GM12878 (cell line): ENCODE measurements at regions not wholly inside any gene's neighbourhood (a gene's known extent, or its start where the extent isn't known, plus 50 kb on each side); places are given as distances from the start of the nearest gene placed in this dataset.

Source experiments
- BRCA1 ChIP-seq: IDR thresholded peaks from 2 replicates; pipeline ENCODE4 v1.6.1; 2011; ENCODE audit warnings: low read depth, low read length, improper control_type of control experiment
- GABPA ChIP-seq: IDR thresholded peaks from 2 replicates; pipeline ENCODE4 v1.6.1; 2014; ENCODE audit warnings: antibody characterized with exemption, low read depth, mild to moderate bottlenecking, inconsistent platforms
- MYC ChIP-seq: IDR thresholded peaks from 2 replicates; pipeline ENCODE4 v1.6.1; 2011; ENCODE audit warnings: mild to moderate bottlenecking, low read length, moderate library complexity, inconsistent platforms; ENCODE audit not compliant: insufficient read depth, insufficient replicate concordance, insufficient read length, severe bottlenecking
- NR2C2 ChIP-seq: IDR thresholded peaks from 2 replicates; pipeline ENCODE4 v1.6.1; 2011; ENCODE audit warnings: borderline replicate concordance, low read depth; ENCODE audit not compliant: control insufficient read depth, insufficient read length
- POLR2A ChIP-seq: IDR thresholded peaks from 2 replicates; pipeline ENCODE4 v1.6.1; 2011; ENCODE audit warnings: low read depth, mild to moderate bottlenecking, low read length
- POLR2AphosphoS5 ChIP-seq: IDR thresholded peaks from 2 replicates; pipeline ENCODE4 v1.6.1; 2011; ENCODE audit warnings: mild to moderate bottlenecking, low read length, inconsistent platforms
- SREBF1 ChIP-seq: IDR thresholded peaks from 2 replicates; pipeline ENCODE4 v1.6.1; 2012; ENCODE audit warnings: mild to moderate bottlenecking, low read length
- SUZ12 ChIP-seq: fragments of 200-600 bp; sonication (generic); IDR thresholded peaks from one replicate; pipeline ENCODE4 v1.6.1; 2018; ENCODE audit warnings: antibody characterized with exemption, mild to moderate bottlenecking; ENCODE audit not compliant: unreplicated experiment
- ZSCAN29 ChIP-seq: fragments of 450-650 bp; IDR thresholded peaks from 2 replicates; pipeline ENCODE4 v1.6.1; 2017; ENCODE audit warnings: mild to moderate bottlenecking, moderate library complexity
- TF ChIP-seq, protein P1 (sequence below): fragments of 450-650 bp; IDR thresholded peaks from 2 replicates; pipeline ENCODE4 v1.6.1; 2017; ENCODE audit warnings: antibody characterized with exemption, mild to moderate bottlenecking, moderate library complexity
- TF ChIP-seq, protein P2 (sequence below), 3 experiments: IDR thresholded peaks in 2 of 3; conservative IDR thresholded peaks in 1 of 3; 2 replicates each; pipeline ENCODE4 v1.5.1; 2011; ENCODE audit warnings: low read depth in 3 of 3, low read length in 3 of 3, mild to moderate bottlenecking in 3 of 3, control low read depth in 2 of 3, moderate library complexity in 2 of 3, inconsistent platforms in 1 of 3, mixed read lengths in 1 of 3; ENCODE audit not compliant: control insufficient read depth in 2 of 3, insufficient read depth in 1 of 3; ENCODE audit errors: extremely low read depth in 1 of 3
- TF ChIP-seq, protein P3 (sequence below): IDR thresholded peaks from 2 replicates; pipeline ENCODE4 v1.6.1; 2011; ENCODE audit warnings: mild to moderate bottlenecking, low read depth, low read length, moderate library complexity; ENCODE audit not compliant: insufficient replicate concordance

DNA sequence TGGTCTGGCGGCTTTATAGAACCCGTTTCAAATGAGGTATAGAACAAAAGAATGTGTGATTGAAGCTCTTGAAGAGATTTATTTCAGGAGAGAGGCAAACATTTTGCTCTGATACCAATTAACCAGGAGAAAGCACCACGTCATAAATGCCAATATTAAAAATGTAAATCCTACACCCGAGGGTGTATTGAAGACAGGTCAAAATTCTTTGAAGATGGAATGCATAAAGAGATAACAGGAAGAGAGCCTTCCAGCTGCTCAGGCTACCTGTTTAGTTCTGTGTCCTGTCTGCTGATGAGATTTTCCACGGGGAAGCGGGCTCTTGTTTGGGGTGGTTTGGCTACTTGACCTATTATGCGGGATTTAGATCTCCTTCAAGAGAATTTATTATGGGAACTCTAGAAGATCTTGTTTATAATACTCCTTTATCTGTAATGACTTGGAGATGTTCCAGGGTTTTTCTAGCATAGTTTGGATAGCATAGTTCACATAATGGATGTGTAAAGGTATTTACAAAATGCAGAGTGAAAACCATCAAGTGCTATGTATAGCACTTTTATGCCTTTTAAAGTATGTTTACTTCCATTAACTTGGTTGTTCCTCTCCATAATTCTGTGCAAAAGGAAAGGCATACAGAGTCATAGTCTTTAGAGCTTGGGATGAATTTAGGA lies 204.5 kb upstream of the SPRED2 start:
- no peak for TF ChIP-seq POLR2AphosphoS5
- TF ChIP-seq, protein P1, sequence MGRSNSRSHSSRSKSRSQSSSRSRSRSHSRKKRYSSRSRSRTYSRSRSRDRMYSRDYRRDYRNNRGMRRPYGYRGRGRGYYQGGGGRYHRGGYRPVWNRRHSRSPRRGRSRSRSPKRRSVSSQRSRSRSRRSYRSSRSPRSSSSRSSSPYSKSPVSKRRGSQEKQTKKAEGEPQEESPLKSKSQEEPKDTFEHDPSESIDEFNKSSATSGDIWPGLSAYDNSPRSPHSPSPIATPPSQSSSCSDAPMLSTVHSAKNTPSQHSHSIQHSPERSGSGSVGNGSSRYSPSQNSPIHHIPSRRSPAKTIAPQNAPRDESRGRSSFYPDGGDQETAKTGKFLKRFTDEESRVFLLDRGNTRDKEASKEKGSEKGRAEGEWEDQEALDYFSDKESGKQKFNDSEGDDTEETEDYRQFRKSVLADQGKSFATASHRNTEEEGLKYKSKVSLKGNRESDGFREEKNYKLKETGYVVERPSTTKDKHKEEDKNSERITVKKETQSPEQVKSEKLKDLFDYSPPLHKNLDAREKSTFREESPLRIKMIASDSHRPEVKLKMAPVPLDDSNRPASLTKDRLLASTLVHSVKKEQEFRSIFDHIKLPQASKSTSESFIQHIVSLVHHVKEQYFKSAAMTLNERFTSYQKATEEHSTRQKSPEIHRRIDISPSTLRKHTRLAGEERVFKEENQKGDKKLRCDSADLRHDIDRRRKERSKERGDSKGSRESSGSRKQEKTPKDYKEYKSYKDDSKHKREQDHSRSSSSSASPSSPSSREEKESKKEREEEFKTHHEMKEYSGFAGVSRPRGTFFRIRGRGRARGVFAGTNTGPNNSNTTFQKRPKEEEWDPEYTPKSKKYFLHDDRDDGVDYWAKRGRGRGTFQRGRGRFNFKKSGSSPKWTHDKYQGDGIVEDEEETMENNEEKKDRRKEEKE: no peak
- no peak for TF ChIP-seq MYC
- no peak for TF ChIP-seq ZSCAN29
- TF ChIP-seq SREBF1: no peak
- TF ChIP-seq POLR2A: no peak
- TF ChIP-seq NR2C2: no peak
- TF ChIP-seq, protein P2, sequence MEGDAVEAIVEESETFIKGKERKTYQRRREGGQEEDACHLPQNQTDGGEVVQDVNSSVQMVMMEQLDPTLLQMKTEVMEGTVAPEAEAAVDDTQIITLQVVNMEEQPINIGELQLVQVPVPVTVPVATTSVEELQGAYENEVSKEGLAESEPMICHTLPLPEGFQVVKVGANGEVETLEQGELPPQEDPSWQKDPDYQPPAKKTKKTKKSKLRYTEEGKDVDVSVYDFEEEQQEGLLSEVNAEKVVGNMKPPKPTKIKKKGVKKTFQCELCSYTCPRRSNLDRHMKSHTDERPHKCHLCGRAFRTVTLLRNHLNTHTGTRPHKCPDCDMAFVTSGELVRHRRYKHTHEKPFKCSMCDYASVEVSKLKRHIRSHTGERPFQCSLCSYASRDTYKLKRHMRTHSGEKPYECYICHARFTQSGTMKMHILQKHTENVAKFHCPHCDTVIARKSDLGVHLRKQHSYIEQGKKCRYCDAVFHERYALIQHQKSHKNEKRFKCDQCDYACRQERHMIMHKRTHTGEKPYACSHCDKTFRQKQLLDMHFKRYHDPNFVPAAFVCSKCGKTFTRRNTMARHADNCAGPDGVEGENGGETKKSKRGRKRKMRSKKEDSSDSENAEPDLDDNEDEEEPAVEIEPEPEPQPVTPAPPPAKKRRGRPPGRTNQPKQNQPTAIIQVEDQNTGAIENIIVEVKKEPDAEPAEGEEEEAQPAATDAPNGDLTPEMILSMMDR (IDR thresholded peaks at IDR 0.05 in 2 of 3, conservative IDR thresholded peaks at IDR 0.05 in 1 of 3; ENCODE audit: control insufficient read depth in 2 of 3, extremely low read depth in 1 of 3, insufficient read depth in 1 of 3, low read depth in 3 of 3, low read length in 3 of 3): no peak
- TF ChIP-seq GABPA: no peak
- TF ChIP-seq BRCA1: no peak
- TF ChIP-seq, protein P3, sequence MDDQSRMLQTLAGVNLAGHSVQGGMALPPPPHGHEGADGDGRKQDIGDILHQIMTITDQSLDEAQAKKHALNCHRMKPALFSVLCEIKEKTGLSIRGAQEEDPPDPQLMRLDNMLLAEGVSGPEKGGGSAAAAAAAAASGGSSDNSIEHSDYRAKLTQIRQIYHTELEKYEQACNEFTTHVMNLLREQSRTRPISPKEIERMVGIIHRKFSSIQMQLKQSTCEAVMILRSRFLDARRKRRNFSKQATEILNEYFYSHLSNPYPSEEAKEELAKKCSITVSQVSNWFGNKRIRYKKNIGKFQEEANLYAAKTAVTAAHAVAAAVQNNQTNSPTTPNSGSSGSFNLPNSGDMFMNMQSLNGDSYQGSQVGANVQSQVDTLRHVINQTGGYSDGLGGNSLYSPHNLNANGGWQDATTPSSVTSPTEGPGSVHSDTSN: no peak
- no peak for TF ChIP-seq SUZ12
